H9 (cell line): ENCODE measurements at regions not wholly inside any gene's neighbourhood (a gene's known extent, or its start where the extent isn't known, plus 50 kb on each side); places are given as distances from the start of the nearest gene placed in this dataset.
"Not testable (repeated sequence)": the region's sequence is repeated elsewhere in the genome, so short reads cannot be mapped to it uniquely, and the experiment has no call there.

ENCODE experiments used
- DNase-seq: peaks from one replicate; pipeline ENCODE4 v3.0.0-alpha.2; 2017
- H2AFZ ChIP-seq: one replicate; pipeline ENCODE4 v1.6.1; 2013; ENCODE audit warnings: mild to moderate bottlenecking, low read length, control low read depth, moderate library complexity
- H2AK5ac ChIP-seq: 2 replicates; pipeline ENCODE4 v1.6.1; 2013; ENCODE audit warnings: low read length, control low read depth, mixed read lengths; ENCODE audit not compliant: insufficient read length
- H2BK120ac ChIP-seq: one replicate; pipeline ENCODE4 v1.6.1; 2013; ENCODE audit warnings: low read depth, mild to moderate bottlenecking, low read length, control low read depth, inconsistent platforms; ENCODE audit not compliant: poor library complexity, severe bottlenecking
- H2BK12ac ChIP-seq: 2 replicates; pipeline ENCODE4 v1.6.1; 2013; ENCODE audit warnings: low read length, control low read depth, mixed read lengths, low read depth; ENCODE audit not compliant: insufficient read length
- H2BK15ac ChIP-seq: 2 replicates; pipeline ENCODE4 v1.6.1; 2013; ENCODE audit warnings: low read depth, low read length, control low read depth
- H2BK20ac ChIP-seq: one replicate; pipeline ENCODE4 v1.6.1; 2013; ENCODE audit warnings: low read depth, mild to moderate bottlenecking, low read length, control low read depth, inconsistent platforms; ENCODE audit not compliant: poor library complexity, severe bottlenecking
- H2BK5ac ChIP-seq: 2 replicates; pipeline ENCODE4 v1.6.1; 2013; ENCODE audit warnings: low read length, control low read depth, mixed read lengths; ENCODE audit not compliant: insufficient read length
- H3K14ac ChIP-seq: 2 replicates; pipeline ENCODE4 v1.6.1; 2013; ENCODE audit warnings: low read length, control low read depth; ENCODE audit not compliant: insufficient read depth
- H3K18ac ChIP-seq: 2 replicates; pipeline ENCODE4 v1.6.1; 2013; ENCODE audit warnings: low read depth, mild to moderate bottlenecking, mixed read lengths, low read length, control low read depth; ENCODE audit not compliant: insufficient read length
- H3K23ac ChIP-seq: 2 replicates; pipeline ENCODE4 v1.6.1; 2013; ENCODE audit warnings: low read length, control low read depth, mixed read lengths, low read depth; ENCODE audit not compliant: insufficient read length
- H3K23me2 ChIP-seq: 2 replicates; pipeline ENCODE4 v1.6.1; 2013; ENCODE audit warnings: low read depth, mild to moderate bottlenecking, mixed read lengths, low read length, control low read depth; ENCODE audit not compliant: insufficient read length, poor library complexity, severe bottlenecking
- H3K27ac ChIP-seq: 2 replicates; pipeline ENCODE4 v1.5.1; 2013; ENCODE audit warnings: low read length, control low read depth, mixed read lengths, low read depth; ENCODE audit not compliant: insufficient read length
- H3K27me3 ChIP-seq: 2 replicates; pipeline ENCODE4 v1.6.1; 2013; ENCODE audit warnings: low read length, control low read depth, inconsistent platforms; ENCODE audit not compliant: insufficient read depth
- H3K4ac ChIP-seq: 2 replicates; pipeline ENCODE4 v1.6.1; 2013; ENCODE audit warnings: low read depth, mild to moderate bottlenecking, control low read depth, inconsistent platforms, low read length, moderate library complexity
- H3K4me1 ChIP-seq: 2 replicates; pipeline ENCODE4 v1.6.1; 2013; ENCODE audit warnings: low read length, control low read depth, inconsistent platforms; ENCODE audit not compliant: insufficient read depth
- H3K4me2 ChIP-seq: 2 replicates; pipeline ENCODE4 v1.6.1; 2013; ENCODE audit warnings: low read length, control low read depth, mixed read lengths; ENCODE audit not compliant: insufficient read length, insufficient read depth
- H3K56ac ChIP-seq: 2 replicates; pipeline ENCODE4 v1.6.1; 2013; ENCODE audit warnings: low read depth, mild to moderate bottlenecking, mixed read lengths, low read length, control low read depth; ENCODE audit not compliant: insufficient read length
- H3K79me1 ChIP-seq: 2 replicates; pipeline ENCODE4 v1.6.1; 2013; ENCODE audit warnings: low read depth, mild to moderate bottlenecking, moderate library complexity, low read length, control low read depth, inconsistent platforms; ENCODE audit not compliant: insufficient read depth, poor library complexity, severe bottlenecking
- H3K79me2 ChIP-seq: 2 replicates; pipeline ENCODE4 v1.6.1; 2013; ENCODE audit warnings: low read length, control low read depth, inconsistent platforms; ENCODE audit not compliant: insufficient read depth
- H3K9ac ChIP-seq: 2 replicates; pipeline ENCODE4 v1.6.1; 2013; ENCODE audit warnings: low read length, control low read depth, mixed read lengths; ENCODE audit not compliant: insufficient read length; ENCODE audit errors: extremely low read depth
- H3K9me3 ChIP-seq: one replicate; pipeline ENCODE4 v1.6.1; 2013; ENCODE audit warnings: low read depth, low read length, inconsistent platforms; ENCODE audit not compliant: control insufficient read depth
- H3T11ph ChIP-seq: one replicate; pipeline ENCODE4 v1.6.1; 2013; ENCODE audit warnings: mild to moderate bottlenecking, low read length, control low read depth, inconsistent platforms
- H4K20me1 ChIP-seq: one replicate; pipeline ENCODE4 v1.6.1; 2013; ENCODE audit not compliant: control insufficient read depth, insufficient read length, insufficient read depth
- H4K5ac ChIP-seq: 2 replicates; pipeline ENCODE4 v1.6.1; 2013; ENCODE audit warnings: low read depth, mild to moderate bottlenecking, mixed read lengths, low read length, control low read depth; ENCODE audit not compliant: insufficient read length
- H4K8ac ChIP-seq: replicated peaks from 2 replicates; pipeline ENCODE4 v1.6.1; 2013; ENCODE audit warnings: low read length, control low read depth, mixed read lengths, low read depth; ENCODE audit not compliant: insufficient read length
- H4K91ac ChIP-seq: 2 replicates; pipeline ENCODE4 v1.6.1; 2013; ENCODE audit warnings: low read depth, mild to moderate bottlenecking, moderate library complexity, mixed read lengths, low read length, control low read depth; ENCODE audit not compliant: insufficient read length
- H3K27ac Mint-ChIP-seq, 3 experiments: 2 replicates in 2 of 3; 3 replicates in 1 of 3; pipeline ENCODE4 v1.8.0; 2020 to 2021; ENCODE audit warnings: mixed read lengths in 3 of 3, mild to moderate bottlenecking in 1 of 3, moderate library complexity in 1 of 3
- H3K27me3 Mint-ChIP-seq: 2 replicates; pipeline ENCODE4 v1.8.0; 2021; ENCODE audit warnings: low read depth, mild to moderate bottlenecking, moderate library complexity, mixed read lengths
- H3K36me3 Mint-ChIP-seq, 3 experiments: 2 replicates in 2 of 3; 3 replicates in 1 of 3; pipeline ENCODE4 v1.8.0; 2020 to 2021; ENCODE audit warnings: low read depth in 3 of 3, mixed read lengths in 3 of 3; ENCODE audit not compliant: insufficient read depth in 1 of 3
- H3K4me1 Mint-ChIP-seq, 2 experiments: 2 replicates each; pipeline ENCODE4 v1.8.0; 2020; ENCODE audit warnings: mixed read lengths in 2 of 2
- H3K4me3 Mint-ChIP-seq, 2 experiments: 2 replicates in 1 of 2; 3 replicates in 1 of 2; pipeline ENCODE4 v1.8.0; 2020 to 2021; ENCODE audit warnings: mild to moderate bottlenecking in 2 of 2, mixed read lengths in 2 of 2, moderate library complexity in 1 of 2
- H3K9me3 Mint-ChIP-seq, 2 experiments: 2 replicates in 1 of 2; 3 replicates in 1 of 2; pipeline ENCODE4 v1.8.0; 2020; ENCODE audit warnings: mild to moderate bottlenecking in 2 of 2, mixed read lengths in 2 of 2, moderate library complexity in 1 of 2
- WGBS: extraction: QIAGEN DNeasy Blood & Tissue Kit; methylation state at CpG from one replicate; pipeline ENCODE4 v1.1.7; 2013; ENCODE audit warnings: missing lambda C conversion rate, low lambda C conversion rate, mixed read lengths; ENCODE audit not compliant: insufficient read length; ENCODE audit errors: extremely low coverage; 5-methylcytosine and 5-hydroxymethylcytosine counted together

DNA sequence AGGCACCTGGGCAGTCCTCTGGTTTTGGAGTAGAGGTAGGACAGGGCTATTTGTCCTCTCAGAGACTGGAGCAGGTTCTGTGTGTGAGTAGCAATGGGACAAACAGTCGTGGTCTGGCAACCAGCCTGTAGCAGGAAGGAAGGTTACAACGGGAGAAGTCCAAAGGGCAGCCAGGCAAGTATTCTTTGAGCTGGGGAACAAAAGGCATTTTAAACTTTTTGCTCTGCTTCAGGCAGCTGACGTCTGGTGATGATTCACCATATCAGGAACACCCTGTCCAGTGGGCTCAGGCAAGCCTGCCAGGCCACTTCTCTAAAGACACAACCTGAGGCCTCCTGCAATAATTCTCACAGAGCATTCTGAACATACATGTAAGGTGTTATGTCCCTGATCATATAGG lies 215.8 kb downstream of the FAM72C start:
- not testable (repeated sequence) for H2BK15ac ChIP-seq, H2BK5ac ChIP-seq, H3K79me2 ChIP-seq, H3K23ac ChIP-seq, H3K4ac ChIP-seq, H3K4me1 ChIP-seq, H3T11ph ChIP-seq, H3K9me3 ChIP-seq, H2BK120ac ChIP-seq, H3K27me3 Mint-ChIP-seq, H3K27ac Mint-ChIP-seq, H3K9ac ChIP-seq, H3K36me3 Mint-ChIP-seq, H3K27ac ChIP-seq, H4K20me1 ChIP-seq, H3K23me2 ChIP-seq, H3K14ac ChIP-seq, H3K4me3 Mint-ChIP-seq, H4K5ac ChIP-seq, H3K27me3 ChIP-seq, H2AK5ac ChIP-seq, H4K8ac ChIP-seq, H2BK12ac ChIP-seq, H3K79me1 ChIP-seq, H3K18ac ChIP-seq, H4K91ac ChIP-seq, H3K4me2 ChIP-seq, H3K56ac ChIP-seq, DNase-seq, H2BK20ac ChIP-seq, H2AFZ ChIP-seq, H3K4me1 Mint-ChIP-seq
- H3K9me3 Mint-ChIP-seq, result peaks cover 45 to 56% of the 10 kb centered on the region in 2 experiments
- WGBS, result no CpG with 5 or more reads among the region's 3 CpGs
